Epidermal melanocyte (primary cell): ENCODE measurements at regions not wholly inside any gene's neighbourhood (a gene's known extent, or its start where the extent isn't known, plus 50 kb on each side); places are given as distances from the start of the nearest gene placed in this dataset.

Source experiments
- DNase-seq: peaks from one replicate; pipeline ENCODE4 v3.0.0; 2011; ENCODE audit warnings: low spot score; ENCODE audit not compliant: insufficient read length

- DNase-seq = no peak
These were observed 65.6 kb upstream of the ETS2 start for GRCh38 chr21:38740090-38740489.

- DNase-seq = no peak
These were observed 64.4 kb upstream of the ETS2 start for GRCh38 chr21:38741092-38741949.

- no peak for DNase-seq
These were observed 63.8 kb upstream of the ETS2 start for GRCh38 chr21:38741950-38742256.

GRCh38 chr21:38742580-38743260 lies 63.0 kb upstream of the ETS2 start:
- DNase-seq = no peak

GRCh38 chr21:38743772-38744529 lies 61.8 kb upstream of the ETS2 start:
- DNase-seq = no peak

- no peak for DNase-seq
These were observed 60.9 kb upstream of the ETS2 start for GRCh38 chr21:38744861-38745260.

- DNase-seq = no peak
These were observed 57.9 kb upstream of the ETS2 start for GRCh38 chr21:38747810-38748209.

GRCh38 chr21:38751379-38752050 lies 54.2 kb upstream of the ETS2 start:
- DNase-seq = no peak

GRCh38 chr21:38752051-38752505 lies 53.7 kb upstream of the ETS2 start:
- no peak for DNase-seq

- DNase-seq = no peak
These were observed 52.6 kb upstream of the ETS2 start for GRCh38 chr21:38753114-38753513.

GRCh38 chr21:38753557-38753971 lies 52.2 kb upstream of the ETS2 start:
- DNase-seq = no peak
